ENCODE measurements at regions not wholly inside any gene's neighbourhood (a gene's known extent, or its start where the extent isn't known, plus 50 kb on each side); places are given as distances from the start of the nearest gene placed in this dataset.
"Not testable (repeated sequence)": the region's sequence is repeated elsewhere in the genome, so short reads cannot be mapped to it uniquely, and the experiment has no call there.

DNA sequence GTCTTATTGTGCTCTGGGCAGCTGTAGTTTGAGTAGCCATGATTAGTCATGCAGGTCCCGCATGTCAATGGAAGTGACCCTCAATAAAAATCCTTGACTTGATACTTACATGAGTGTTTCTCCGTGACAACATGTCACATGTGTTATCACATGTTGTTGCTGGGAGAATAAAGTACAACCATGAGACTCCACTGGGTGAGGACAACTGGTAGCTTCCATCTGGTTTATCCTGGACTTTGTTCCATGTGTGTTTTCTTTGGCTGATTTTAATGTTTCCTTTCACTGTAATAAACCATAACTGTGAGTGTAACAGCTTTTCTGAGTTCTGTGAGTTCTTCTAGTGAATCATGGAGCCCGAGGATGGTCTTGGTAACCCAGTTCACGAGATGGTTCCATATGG, 63.1 kb upstream of the NDN start:
- DNase-seq: no peak

DNA sequence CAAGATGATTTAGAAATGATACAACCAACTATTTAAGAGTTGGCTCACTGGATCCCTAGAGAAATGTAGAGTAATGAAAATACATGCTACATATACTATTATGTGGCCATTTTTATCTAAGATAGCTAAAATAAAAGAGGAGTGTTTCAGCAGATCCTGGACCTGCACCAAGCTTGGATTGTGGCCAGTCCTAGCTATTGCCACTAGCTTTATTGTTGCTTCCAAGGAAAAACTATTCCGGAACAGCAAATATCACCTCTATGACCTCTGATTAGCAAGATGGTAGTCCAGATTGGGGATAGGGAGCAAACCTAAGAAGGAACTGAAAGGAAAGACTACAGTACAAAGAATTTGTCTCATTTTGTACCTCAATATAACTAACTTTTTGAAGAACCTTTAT, 63.7 kb upstream of the NDN start:
- no peak for DNase-seq

- DNase-seq: no peak
Measured at GRCh38 chr15:23753248-23753647, 66.1 kb upstream of the NDN start.

DNA sequence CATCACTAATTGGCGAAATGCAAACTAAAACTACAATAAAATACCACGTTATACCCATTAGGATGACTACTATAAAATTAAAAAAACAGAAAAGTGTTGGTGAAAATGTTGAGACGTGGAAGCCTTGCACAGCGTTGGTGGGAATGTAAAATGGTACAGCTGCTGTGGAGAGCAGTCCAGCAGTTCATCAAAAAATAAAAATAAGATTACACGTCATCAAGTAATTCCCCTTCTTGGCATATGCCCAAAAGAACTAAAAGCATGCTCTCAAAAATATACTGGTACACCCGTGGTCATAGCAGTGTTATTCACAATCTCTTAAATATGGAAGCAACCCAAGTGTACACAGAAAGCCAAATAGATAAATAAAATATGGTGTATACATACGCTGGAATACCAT, 71.8 kb upstream of the NDN start:
- DNase-seq: no peak

GRCh38 chr15:23760024-23760423, 72.9 kb upstream of the NDN start:
- no peak for DNase-seq

GRCh38 chr15:23761386-23761785, 74.3 kb upstream of the NDN start:
- no peak for DNase-seq

DNA sequence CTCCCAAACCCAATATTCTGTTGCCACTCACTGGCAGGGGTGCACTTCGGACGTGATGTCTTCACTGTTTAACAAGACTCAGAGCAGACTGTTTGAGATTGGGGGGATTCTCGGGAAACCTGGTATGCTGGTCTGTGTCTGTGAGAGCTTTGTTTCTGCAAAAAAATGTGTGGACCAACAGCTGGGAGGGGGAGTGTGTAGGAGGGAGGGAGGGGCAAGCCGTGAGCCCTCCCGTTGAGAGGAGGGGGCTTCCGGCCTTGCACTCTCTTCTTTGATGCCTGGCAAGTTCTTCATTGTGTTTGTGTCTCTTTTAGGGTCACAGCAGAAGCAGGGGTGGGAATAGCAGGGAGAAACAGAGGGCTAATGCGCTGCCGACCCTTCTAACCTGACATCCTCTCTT, 74.9 kb upstream of the NDN start:
- DNase-seq: no peak

GRCh38 chr15:23763021-23763420, 75.9 kb upstream of the NDN start:
- no peak for DNase-seq

DNA sequence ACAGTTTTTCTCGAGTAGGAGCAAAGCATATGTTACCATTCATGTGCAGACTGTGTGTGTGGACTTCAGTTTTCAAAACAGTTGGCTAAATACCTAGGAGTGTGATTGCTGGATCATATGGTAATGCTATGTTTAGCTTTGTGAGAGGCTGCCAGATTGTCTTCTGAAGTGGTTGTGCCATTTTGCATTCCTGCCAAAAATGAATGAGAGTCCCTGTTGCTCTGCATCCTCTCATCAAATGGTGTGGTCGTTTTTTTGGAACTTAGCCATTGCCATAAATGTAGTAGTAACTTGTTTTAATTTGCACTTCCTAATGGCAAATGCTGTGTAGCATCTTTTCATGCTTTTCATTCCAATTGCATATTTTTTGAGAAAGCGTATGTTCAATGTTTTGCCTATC, 77.2 kb upstream of the NDN start:
- no peak for DNase-seq

GRCh38 chr15:23764716-23765115, 77.6 kb upstream of the NDN start:
- DNase-seq: no peak

DNA sequence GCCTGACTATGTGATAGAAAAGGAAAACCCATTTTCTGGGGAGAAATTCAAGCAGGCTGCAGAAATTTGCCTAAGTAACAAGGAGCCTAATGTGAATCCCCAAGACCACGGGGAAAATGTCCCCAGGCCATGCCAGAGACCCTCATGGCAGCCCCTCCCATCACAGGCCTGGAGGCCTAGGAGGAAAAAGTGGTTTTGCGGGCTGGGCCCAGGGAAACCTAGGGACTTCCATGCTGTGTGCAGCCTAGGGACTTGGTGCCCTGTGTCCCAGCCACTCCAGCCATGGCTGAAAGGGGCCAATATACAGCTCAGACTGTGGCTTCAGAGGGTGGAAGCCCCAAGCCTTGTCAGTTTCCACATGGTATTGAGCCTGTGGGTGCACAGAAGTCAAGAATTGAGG, 79.7 kb upstream of the NDN start:
- not testable (repeated sequence) for DNase-seq

GRCh38 chr15:23773093-23773492, 86.0 kb upstream of the NDN start:
- no peak for DNase-seq

GRCh38 chr15:23787346-23788105, 100.4 kb upstream of the NDN start:
- no peak for DNase-seq

GRCh38 chr15:23793191-23793680, 106.1 kb upstream of the NDN start:
- no peak for DNase-seq

- no peak for DNase-seq
Measured at GRCh38 chr15:23797747-23798446, 110.8 kb upstream of the NDN start.

DNA sequence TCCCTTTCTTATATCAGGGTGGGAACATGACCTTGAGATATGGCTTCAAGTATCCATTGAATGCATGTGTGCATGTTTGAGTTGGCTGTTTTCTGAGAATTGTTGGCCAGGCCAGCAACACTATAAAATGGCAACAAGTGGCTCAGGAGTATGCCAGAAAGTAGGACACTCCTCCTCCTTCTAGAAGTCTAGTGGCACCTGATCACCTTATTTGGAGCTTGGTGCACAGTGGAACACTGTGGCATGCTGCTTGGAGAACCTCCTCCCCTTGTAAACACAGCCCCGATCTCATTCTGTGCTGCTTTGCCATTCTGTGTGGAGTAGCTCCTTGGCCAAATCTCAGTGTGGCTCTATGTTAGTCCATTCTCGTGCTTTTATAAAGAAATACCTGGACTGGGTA, 114.8 kb upstream of the NDN start:
- no peak for DNase-seq

DNA sequence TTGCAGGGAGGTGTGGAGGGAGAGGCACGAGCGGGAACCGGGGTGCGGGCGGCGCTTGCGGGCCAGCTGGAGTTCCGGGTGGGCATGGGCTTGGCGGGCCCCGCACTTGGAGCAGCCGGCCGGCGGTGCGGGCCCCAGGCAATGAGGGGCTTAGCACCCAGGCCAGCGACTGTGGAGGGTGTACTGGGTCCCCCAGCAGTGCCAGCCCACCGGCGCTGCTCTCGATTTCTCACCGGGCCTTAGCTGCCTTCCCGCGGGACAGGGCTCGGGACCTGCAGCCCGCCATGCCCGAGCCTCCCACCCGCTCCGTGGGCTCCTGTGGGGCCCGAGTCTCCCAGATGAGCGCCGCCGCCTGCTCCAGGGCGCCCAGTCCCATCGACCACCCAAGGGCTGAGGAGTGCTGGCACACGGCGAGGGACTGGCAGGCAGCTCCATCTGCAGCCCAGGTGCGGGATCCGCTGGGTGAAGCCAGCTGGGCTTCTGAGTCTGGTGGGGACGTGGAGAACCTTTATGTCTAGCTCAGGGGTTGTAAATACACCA, 115.9 kb upstream of the NDN start:
- DNase-seq: not testable (repeated sequence)

GRCh38 chr15:23806980-23807379, 119.9 kb upstream of the NDN start:
- DNase-seq: no peak

- DNase-seq: peak; percentile 8
Measured at GRCh38 chr15:23823508-23823907, 136.4 kb upstream of the NDN start.

- no peak for DNase-seq
Measured at GRCh38 chr15:23828786-23829185, 141.7 kb upstream of the NDN start.

GRCh38 chr15:23835953-23836352, 148.8 kb upstream of the NDN start:
- DNase-seq: no peak

DNA sequence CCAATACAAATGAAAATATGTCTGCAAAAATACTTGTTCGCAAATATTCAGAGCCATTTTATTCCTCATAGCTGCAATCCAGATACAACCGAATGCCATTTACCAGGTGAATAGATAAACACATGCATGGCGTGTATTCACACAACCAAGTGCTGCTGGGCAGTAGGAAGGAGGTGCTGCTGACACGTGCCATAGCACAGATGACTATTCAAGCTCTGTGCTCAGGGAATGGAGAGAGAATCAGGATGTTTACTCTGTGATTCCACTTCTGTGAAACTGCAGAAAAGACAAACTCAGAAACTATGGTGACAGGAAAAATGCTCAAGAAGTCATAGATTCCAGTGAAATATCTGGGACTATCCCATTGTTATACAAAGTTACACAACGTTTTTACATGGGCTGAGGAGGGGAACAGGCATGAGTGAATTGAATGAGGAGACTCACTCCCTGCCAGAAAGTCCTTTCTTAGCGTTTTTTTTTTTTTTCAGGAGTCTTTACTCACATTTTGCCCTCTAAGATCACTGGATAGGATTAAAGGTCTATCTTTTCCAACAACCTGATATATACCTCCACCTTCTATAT, 152.9 kb upstream of the NDN start:
- no peak for DNase-seq

- no peak for DNase-seq
Measured at GRCh38 chr15:23846218-23846617, 159.1 kb upstream of the NDN start.

DNA sequence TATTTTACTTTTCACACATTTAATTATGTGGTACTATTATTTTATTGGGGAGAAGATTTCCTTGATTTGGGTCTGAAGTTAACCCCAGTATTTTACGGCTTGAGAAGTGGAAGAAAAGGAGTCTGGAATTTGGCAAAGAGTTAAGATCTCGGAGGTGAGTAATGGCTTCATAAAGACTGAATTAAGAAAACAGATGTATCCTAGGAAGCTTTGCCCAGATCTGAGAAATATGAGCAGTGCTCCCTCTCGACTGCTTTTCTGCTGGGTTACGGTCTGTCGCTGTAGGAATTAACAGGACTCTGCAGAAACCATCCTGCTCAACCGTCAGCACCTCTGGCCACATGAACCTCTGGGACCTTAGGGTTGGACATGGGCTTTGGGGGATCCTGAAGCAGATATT, 163.6 kb upstream of the NDN start:
- DNase-seq: no peak

Data from activated CD4-positive, alpha-beta T cell treated with anti-CD3 and anti-CD28 coated beads, Interleukin-10, Interleukin-2, amounts not matched to agents 100 ng/mL and 50 ng/mL, durations not matched to agents 16 hours and 8 hours (primary cell).